ENCODE measurements at regions not wholly inside any gene's neighbourhood (a gene's known extent, or its start where the extent isn't known, plus 50 kb on each side); places are given as distances from the start of the nearest gene placed in this dataset.

- no peak for TF ChIP-seq CTCF (IDR thresholded peaks at IDR 0.05)
Observed at GRCh38 chr19:30309176-30309575, 63.0 kb upstream of the ZNF536 start.

- TF ChIP-seq CTCF (IDR thresholded peaks at IDR 0.05) = no peak
Observed at GRCh38 chr19:30309905-30310601, 62.1 kb upstream of the ZNF536 start.

- no peak for TF ChIP-seq CTCF (IDR thresholded peaks at IDR 0.05)
Observed at GRCh38 chr19:30310602-30311263, 61.5 kb upstream of the ZNF536 start.

GRCh38 chr19:30311911-30312310 is 60.3 kb upstream of the ZNF536 start:
- no peak for TF ChIP-seq CTCF (IDR thresholded peaks at IDR 0.05)

- no peak for TF ChIP-seq CTCF (IDR thresholded peaks at IDR 0.05)
Observed at GRCh38 chr19:30312582-30313352, 59.4 kb upstream of the ZNF536 start.

GRCh38 chr19:30313353-30313750 is 58.8 kb upstream of the ZNF536 start:
- TF ChIP-seq CTCF (IDR thresholded peaks at IDR 0.05) = no peak

GRCh38 chr19:30314056-30314804 is 58.0 kb upstream of the ZNF536 start:
- no peak for TF ChIP-seq CTCF (IDR thresholded peaks at IDR 0.05)
